ENCODE measurements at regions not wholly inside any gene's neighbourhood (a gene's known extent, or its start where the extent isn't known, plus 50 kb on each side); places are given as distances from the start of the nearest gene placed in this dataset.

GRCh38 chr2:234731236-234731635, 220.6 kb upstream of the SH3BP4 start:
- no peak overlapping the region for H3K27ac ChIP-seq (ENCODE audit: low read length)
- no peaks in the 10 kb centered on the region for H3F3A ChIP-seq (ENCODE audit: insufficient read depth, low read length, poor library complexity, severe bottlenecking)
- no peaks in the 10 kb centered on the region for H3K79me2 ChIP-seq (replicated peaks; ENCODE audit: insufficient read depth, low read length)
- TF ChIP-seq EZH2 (IDR thresholded peaks at IDR 0.05; ENCODE audit: borderline replicate concordance, insufficient read depth, low read length, poor library complexity, severe bottlenecking) (no peak), SMC3 (conservative IDR thresholded peaks at IDR 0.05; ENCODE audit: poor library complexity) (no peak), CTCF (IDR thresholded peaks at IDR 0.05; ENCODE audit: poor library complexity, severe bottlenecking) (no peak), MXI1 (conservative IDR thresholded peaks at IDR 0.05; ENCODE audit: poor library complexity, severe bottlenecking) (no peak), EP300 (conservative IDR thresholded peaks at IDR 0.05; ENCODE audit: poor library complexity, severe bottlenecking) (no peak), REST (IDR thresholded peaks at IDR 0.05; ENCODE audit: borderline replicate concordance) (no peak), RAD21 (conservative IDR thresholded peaks at IDR 0.05) (no peak), TAF1 (IDR thresholded peaks at IDR 0.05; ENCODE audit: low read depth) (no peak), POLR2AphosphoS5 (IDR thresholded peaks at IDR 0.05) (no peak)
- no peak overlapping the region for H2AFZ ChIP-seq (ENCODE audit: low read depth, low read length)
- H3K9ac ChIP-seq (ENCODE audit: low read length): no peak overlapping the region
- no peaks in the 10 kb centered on the region for H3K9me2 ChIP-seq (ENCODE audit: insufficient read depth, low read length)
- no peaks in the 10 kb centered on the region for H4K20me1 ChIP-seq (ENCODE audit: insufficient read depth)
- H3K36me3 ChIP-seq (ENCODE audit: insufficient read depth, low read length): no peaks in the 10 kb centered on the region
- H3K4me3 ChIP-seq (ENCODE audit: low read length): no peak overlapping the region
- H3K9me3 ChIP-seq (ENCODE audit: low read length): peaks cover 4% of the 10 kb centered on the region
- no peaks in the 10 kb centered on the region for H3K27me3 ChIP-seq (ENCODE audit: insufficient read depth, low read depth, low read length)
- H3K4me2 ChIP-seq (ENCODE audit: low read length): no peak overlapping the region

DNA sequence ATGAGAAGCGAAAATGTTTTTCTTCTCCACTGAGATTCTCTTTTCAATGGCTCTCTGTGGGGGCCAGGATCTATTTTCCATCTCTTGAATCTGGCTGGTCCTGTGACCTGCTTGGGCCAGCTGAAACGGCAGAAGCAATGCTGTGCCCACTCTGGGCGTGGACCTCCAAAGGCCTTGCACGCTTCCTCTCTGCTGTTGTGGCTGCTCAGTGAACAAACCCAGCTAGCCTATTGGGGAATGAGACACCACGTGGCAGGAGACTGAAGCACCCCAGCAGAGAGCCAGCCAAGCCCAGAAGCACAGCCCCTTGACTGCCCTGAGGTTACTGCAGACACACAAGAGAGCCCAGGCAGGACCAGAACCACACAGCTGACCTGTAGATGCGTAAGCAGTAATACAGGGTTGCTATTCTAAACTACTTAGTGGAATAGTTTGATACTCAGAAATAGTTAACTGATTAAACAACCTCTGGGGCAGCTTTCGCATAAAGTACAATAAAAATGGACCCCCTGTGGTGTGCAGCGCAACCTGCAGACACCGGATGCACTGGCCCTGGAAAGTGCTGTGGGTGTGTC, 221.7 kb upstream of the SH3BP4 start:
- no peak for TF ChIP-seq POLR2AphosphoS5 (IDR thresholded peaks at IDR 0.05)
- TF ChIP-seq MXI1 (conservative IDR thresholded peaks at IDR 0.05; ENCODE audit: poor library complexity, severe bottlenecking): no peak
- TF ChIP-seq TAF1 (IDR thresholded peaks at IDR 0.05; ENCODE audit: low read depth): no peak
- no peak for TF ChIP-seq REST (IDR thresholded peaks at IDR 0.05; ENCODE audit: borderline replicate concordance)
- no peak for TF ChIP-seq RAD21 (conservative IDR thresholded peaks at IDR 0.05)
- no peak for TF ChIP-seq EP300 (conservative IDR thresholded peaks at IDR 0.05; ENCODE audit: poor library complexity, severe bottlenecking)
- no peak for TF ChIP-seq SMC3 (conservative IDR thresholded peaks at IDR 0.05; ENCODE audit: poor library complexity)
- no peak for TF ChIP-seq EZH2 (IDR thresholded peaks at IDR 0.05; ENCODE audit: borderline replicate concordance, insufficient read depth, low read length, poor library complexity, severe bottlenecking)
- TF ChIP-seq CTCF (IDR thresholded peaks at IDR 0.05; ENCODE audit: poor library complexity, severe bottlenecking): no peak
- H3K27ac ChIP-seq (ENCODE audit: low read length): no peak overlapping the region
- peaks cover 3% of the 10 kb centered on the region for H3K9me3 ChIP-seq (ENCODE audit: low read length)
- H3K4me3 ChIP-seq (ENCODE audit: low read length): no peak overlapping the region
- H3K4me2 ChIP-seq (ENCODE audit: low read length): no peak overlapping the region
- H3K9ac ChIP-seq (ENCODE audit: low read length): no peak overlapping the region
- H3K9me2 ChIP-seq (ENCODE audit: insufficient read depth, low read length): no peaks in the 10 kb centered on the region
- H3K36me3 ChIP-seq (ENCODE audit: insufficient read depth, low read length): no peaks in the 10 kb centered on the region
- no peaks in the 10 kb centered on the region for H3F3A ChIP-seq (ENCODE audit: insufficient read depth, low read length, poor library complexity, severe bottlenecking)
- H2AFZ ChIP-seq (ENCODE audit: low read depth, low read length): no peak overlapping the region
- H3K79me2 ChIP-seq (replicated peaks; ENCODE audit: insufficient read depth, low read length): no peaks in the 10 kb centered on the region
- H3K27me3 ChIP-seq (ENCODE audit: insufficient read depth, low read depth, low read length): no peaks in the 10 kb centered on the region
- no peaks in the 10 kb centered on the region for H4K20me1 ChIP-seq (ENCODE audit: insufficient read depth)
